ENCODE measurements at regions not wholly inside any gene's neighbourhood (a gene's known extent, or its start where the extent isn't known, plus 50 kb on each side); places are given as distances from the start of the nearest gene placed in this dataset.

- no peak for TF ChIP-seq ZNF140 (tag by site-specific recombination; IDR thresholded peaks at IDR 0.05)
- no peak for TF ChIP-seq ZNF707 (tag by site-specific recombination; IDR thresholded peaks at IDR 0.05)
- no peak for TF ChIP-seq PATZ1 (tag by site-specific recombination; IDR thresholded peaks at IDR 0.05)
- TF ChIP-seq ZNF121 (tag by site-specific recombination; IDR thresholded peaks at IDR 0.05) = no peak
- no peak for TF ChIP-seq KLF17 (tag by site-specific recombination; IDR thresholded peaks at IDR 0.05)
- no peak for TF ChIP-seq ZNF426 (tag by site-specific recombination; IDR thresholded peaks at IDR 0.05)
- TF ChIP-seq ZNF660 (tag by site-specific recombination; IDR thresholded peaks at IDR 0.05) = no peak
- TF ChIP-seq PRDM4 (tag by site-specific recombination; IDR thresholded peaks at IDR 0.05) = no peak
- TF ChIP-seq ZFP37 (tag by site-specific recombination; IDR thresholded peaks at IDR 0.05) = no peak
- TF ChIP-seq ZNF571 (tag by site-specific recombination; IDR thresholded peaks at IDR 0.05) = no peak
- TF ChIP-seq ZNF433 (tag by site-specific recombination; IDR thresholded peaks at IDR 0.05; ENCODE audit: low read depth) = no peak
- TF ChIP-seq, protein P1, sequence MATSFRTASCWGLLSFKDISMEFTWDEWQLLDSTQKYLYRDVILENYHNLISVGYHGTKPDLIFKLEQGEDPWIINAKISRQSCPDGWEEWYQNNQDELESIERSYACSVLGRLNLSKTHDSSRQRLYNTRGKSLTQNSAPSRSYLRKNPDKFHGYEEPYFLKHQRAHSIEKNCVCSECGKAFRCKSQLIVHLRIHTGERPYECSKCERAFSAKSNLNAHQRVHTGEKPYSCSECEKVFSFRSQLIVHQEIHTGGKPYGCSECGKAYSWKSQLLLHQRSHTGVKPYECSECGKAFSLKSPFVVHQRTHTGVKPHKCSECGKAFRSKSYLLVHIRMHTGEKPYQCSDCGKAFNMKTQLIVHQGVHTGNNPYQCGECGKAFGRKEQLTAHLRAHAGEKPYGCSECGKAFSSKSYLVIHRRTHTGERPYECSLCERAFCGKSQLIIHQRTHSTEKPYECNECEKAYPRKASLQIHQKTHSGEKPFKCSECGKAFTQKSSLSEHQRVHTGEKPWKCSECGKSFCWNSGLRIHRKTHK (tag by site-specific recombination; IDR thresholded peaks at IDR 0.05) = no peak
- no peak for TF ChIP-seq ZNF362 (tag by site-specific recombination; IDR thresholded peaks at IDR 0.05)
- no peak for TF ChIP-seq ZFP41 (tag by site-specific recombination; IDR thresholded peaks at IDR 0.05; ENCODE audit: borderline replicate concordance)
- no peak for TF ChIP-seq FEZF1 (tag by site-specific recombination; IDR thresholded peaks at IDR 0.05)
- no peak for TF ChIP-seq ZNF510 (tag by site-specific recombination; IDR thresholded peaks at IDR 0.05; ENCODE audit: insufficient replicate concordance)
- no peak for TF ChIP-seq ZNF391 (tag by site-specific recombination; IDR thresholded peaks at IDR 0.05; ENCODE audit: borderline replicate concordance, low read depth)
- TF ChIP-seq ZNF677 (tag by site-specific recombination; IDR thresholded peaks at IDR 0.05) = no peak
- Histone ChIP-seq H3K27ac (ENCODE audit: extremely low read depth, low read depth, low read length) (no peak overlapping the region), H3K4me1 (ENCODE audit: control insufficient read depth, insufficient read depth, low read length) (no peaks in the 10 kb centered on the region), H3K9me3 (ENCODE audit: control insufficient read depth, insufficient read depth, low read depth, low read length) (no peaks in the 10 kb centered on the region), H3K36me3 (ENCODE audit: control insufficient read depth in 2 of 2, insufficient read depth in 1 of 2, low read length in 2 of 2) (no peaks in the 10 kb centered on the region), H3K4me3 (ENCODE audit: low read depth, low read length) (no peak overlapping the region)
- ChIA-PET POLR2A (no interaction called here), CTCF (no interaction called here)
Measured at GRCh38 chr7:49527182-49527581, 246.3 kb upstream of the VWC2 start.

GRCh38 chr7:49530481-49530880 lies 243.0 kb upstream of the VWC2 start:
- CTCF ChIA-PET = no interaction called here
- no peak overlapping the region for H3K4me3 ChIP-seq (ENCODE audit: low read depth, low read length)
- POLR2A ChIA-PET = no interaction called here

More at GRCh38 chr7:49530481-49530880, 243.0 kb upstream of the VWC2 start:
- no peak for TF ChIP-seq ZNF174 (tag by site-specific recombination; IDR thresholded peaks at IDR 0.05)
- Histone ChIP-seq H3K36me3 (ENCODE audit: control insufficient read depth in 2 of 2, insufficient read depth in 1 of 2, low read length in 2 of 2) (no peaks in the 10 kb centered on the region), H3K9me3 (ENCODE audit: control insufficient read depth, insufficient read depth, low read depth, low read length) (no peaks in the 10 kb centered on the region), H3K27ac (ENCODE audit: extremely low read depth, low read depth, low read length) (no peak overlapping the region), H3K4me1 (ENCODE audit: control insufficient read depth, insufficient read depth, low read length) (no peaks in the 10 kb centered on the region)

Measured in HEK293 (cell line).